Epithelial cell of esophagus (primary cell): ENCODE measurements at regions not wholly inside any gene's neighbourhood (a gene's known extent, or its start where the extent isn't known, plus 50 kb on each side); places are given as distances from the start of the nearest gene placed in this dataset.

Experiments used
- DNase-seq: peaks from one replicate; pipeline ENCODE4 v3.0.0; 2010; ENCODE audit warnings: low read depth
- H3K4me3 ChIP-seq: 2 replicates; pipeline ENCODE4 v1.5.1; 2011; ENCODE audit warnings: mild to moderate bottlenecking, low read length, control low read depth
- TF ChIP-seq, protein P1 (sequence below): IDR thresholded peaks from 2 replicates; pipeline ENCODE4 v1.5.1; 2011; ENCODE audit warnings: low read depth, mild to moderate bottlenecking, low read length, control low read depth, inconsistent platforms; ENCODE audit not compliant: insufficient read depth; ENCODE audit errors: missing control alignments

- DNase-seq: no peak
- TF ChIP-seq, protein P1, sequence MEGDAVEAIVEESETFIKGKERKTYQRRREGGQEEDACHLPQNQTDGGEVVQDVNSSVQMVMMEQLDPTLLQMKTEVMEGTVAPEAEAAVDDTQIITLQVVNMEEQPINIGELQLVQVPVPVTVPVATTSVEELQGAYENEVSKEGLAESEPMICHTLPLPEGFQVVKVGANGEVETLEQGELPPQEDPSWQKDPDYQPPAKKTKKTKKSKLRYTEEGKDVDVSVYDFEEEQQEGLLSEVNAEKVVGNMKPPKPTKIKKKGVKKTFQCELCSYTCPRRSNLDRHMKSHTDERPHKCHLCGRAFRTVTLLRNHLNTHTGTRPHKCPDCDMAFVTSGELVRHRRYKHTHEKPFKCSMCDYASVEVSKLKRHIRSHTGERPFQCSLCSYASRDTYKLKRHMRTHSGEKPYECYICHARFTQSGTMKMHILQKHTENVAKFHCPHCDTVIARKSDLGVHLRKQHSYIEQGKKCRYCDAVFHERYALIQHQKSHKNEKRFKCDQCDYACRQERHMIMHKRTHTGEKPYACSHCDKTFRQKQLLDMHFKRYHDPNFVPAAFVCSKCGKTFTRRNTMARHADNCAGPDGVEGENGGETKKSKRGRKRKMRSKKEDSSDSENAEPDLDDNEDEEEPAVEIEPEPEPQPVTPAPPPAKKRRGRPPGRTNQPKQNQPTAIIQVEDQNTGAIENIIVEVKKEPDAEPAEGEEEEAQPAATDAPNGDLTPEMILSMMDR: no peak
- H3K4me3 ChIP-seq: no peak overlapping the region
Observed at GRCh38 chr10:106442223-106442622, 722.3 kb downstream of the SORCS1 start.

DNA sequence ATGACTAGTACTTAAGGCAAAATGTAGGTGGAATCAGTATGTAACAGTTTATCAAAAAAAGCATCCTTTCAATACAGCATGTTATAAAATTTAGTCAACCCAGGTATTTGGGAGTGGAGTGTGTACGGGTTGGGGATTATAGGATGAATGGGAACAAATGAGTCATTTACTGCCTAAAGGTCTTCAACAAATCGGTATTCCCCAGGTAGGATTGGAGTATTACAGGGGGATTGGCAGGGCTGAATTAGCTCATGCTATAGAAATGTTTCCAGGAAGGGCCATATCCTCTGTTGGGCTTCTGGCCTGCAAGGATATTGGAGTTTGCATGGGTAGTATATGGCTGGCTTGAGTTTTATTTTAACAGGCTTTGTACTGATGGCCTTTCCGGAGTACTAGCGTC lies 723.7 kb downstream of the SORCS1 start:
- DNase-seq: peak; percentile 95
- TF ChIP-seq, protein P1: no peak
- no peak overlapping the region for H3K4me3 ChIP-seq

- H3K4me3 ChIP-seq: no peak overlapping the region
- TF ChIP-seq, protein P1: no peak
- peak; percentile 79 for DNase-seq
Observed at GRCh38 chr10:106440355-106440754, 724.2 kb downstream of the SORCS1 start.

DNA sequence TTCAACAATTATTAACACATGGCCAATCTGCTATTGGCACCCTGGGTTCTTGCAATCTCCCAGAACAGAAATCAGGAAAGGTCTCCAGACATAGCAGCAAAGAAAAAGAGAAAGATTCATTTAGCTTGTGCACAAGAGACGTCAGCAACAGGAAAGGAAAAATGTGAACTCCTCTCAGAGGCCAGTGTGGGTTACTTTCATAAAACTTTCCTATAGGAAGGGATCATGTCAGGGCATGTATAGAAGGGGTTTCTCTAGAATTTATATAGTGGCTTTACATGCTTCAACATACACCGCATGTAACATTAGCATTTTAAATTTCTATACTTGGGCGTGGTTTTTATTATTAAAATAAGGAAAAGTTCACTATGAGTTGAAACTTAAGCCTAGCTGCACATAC lies 725.1 kb downstream of the SORCS1 start:
- no peak overlapping the region for H3K4me3 ChIP-seq
- TF ChIP-seq, protein P1: no peak
- DNase-seq: peak; percentile 64

GRCh38 chr10:106438386-106438785 lies 726.1 kb downstream of the SORCS1 start:
- no peak overlapping the region for H3K4me3 ChIP-seq
- DNase-seq: peak; percentile 73
- TF ChIP-seq, protein P1: no peak

DNA sequence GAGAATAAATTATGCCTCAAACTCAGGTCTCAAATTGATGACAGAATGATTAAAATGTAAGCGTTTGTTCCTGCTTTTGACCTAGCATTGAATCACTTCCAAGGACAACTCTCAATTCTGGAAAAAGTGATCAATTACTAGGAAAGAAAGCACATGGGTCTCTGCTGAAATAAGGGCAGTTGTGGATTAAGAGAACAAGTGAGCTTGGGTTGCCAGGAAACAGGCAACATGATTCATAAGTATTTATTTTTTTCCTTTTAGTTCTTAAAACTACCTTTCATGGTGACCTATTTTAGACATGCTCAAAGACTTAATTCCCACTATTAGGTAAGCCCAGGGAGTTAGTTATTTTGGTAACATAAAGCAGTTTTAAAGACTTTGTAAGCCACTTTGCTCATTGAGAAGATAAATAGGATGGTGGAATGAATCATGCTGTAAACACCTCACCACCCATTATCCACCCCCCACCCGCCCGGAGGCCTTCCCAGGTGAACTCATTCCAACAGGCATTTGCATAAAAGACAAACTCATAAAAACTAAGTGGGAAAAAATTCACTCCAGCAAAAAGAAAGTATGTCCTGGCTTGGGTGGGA lies 728.3 kb downstream of the SORCS1 start:
- H3K4me3 ChIP-seq: no peak overlapping the region
- TF ChIP-seq, protein P1: no peak
- DNase-seq: peak; percentile 96

DNA sequence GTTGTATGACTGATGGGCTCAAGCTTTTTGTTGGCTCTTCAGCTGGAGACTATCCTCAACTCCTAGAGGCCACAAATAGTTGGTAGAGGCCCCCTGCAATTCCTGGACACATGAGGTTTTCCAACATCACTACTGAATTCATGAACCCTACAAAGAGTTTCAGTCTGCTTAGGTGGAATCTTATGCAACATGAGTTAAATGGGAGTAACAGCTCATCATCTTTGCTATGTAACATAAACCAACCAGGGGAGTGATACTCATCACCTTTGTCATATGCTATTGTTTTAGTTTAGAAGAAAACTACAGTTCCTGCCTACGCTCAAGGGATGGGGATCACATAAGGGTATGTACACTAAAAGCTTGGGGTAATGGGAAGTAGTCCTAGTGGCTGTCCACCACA lies 729.4 kb downstream of the SORCS1 start:
- TF ChIP-seq, protein P1: no peak
- H3K4me3 ChIP-seq: no peak overlapping the region
- DNase-seq: peak; percentile 73
